Kidney (tissue), 13 donors: ENCODE measurements at regions not wholly inside any gene's neighbourhood (a gene's known extent, or its start where the extent isn't known, plus 50 kb on each side); places are given as distances from the start of the nearest gene placed in this dataset.

Experiments
- DNase-seq, 5 donors: peaks; one replicate each; pipeline ENCODE4 v3.0.0-alpha.2; 2013 to 2020
- FAIRE-seq: peaks from 2 replicates; lab custom pipeline; 2012; peaks lifted over from hg19 to GRCh38; lab: Jason Lieb, UNC
- H3K27ac ChIP-seq, 2 donors: one replicate each; pipeline ENCODE4 v1.7.0; 2013; ENCODE audit warnings: low read depth in 2 of 2, low read length in 2 of 2, inconsistent platforms in 1 of 2
- H3K27me3 ChIP-seq: one replicate; pipeline ENCODE4 v1.7.1; 2013; ENCODE audit warnings: low read length, inconsistent platforms; ENCODE audit not compliant: control insufficient read depth, insufficient read depth
- H3K36me3 ChIP-seq, 3 donors: one replicate each; pipeline versions ENCODE4 v1.7.0 to v1.7.1; 2013; ENCODE audit warnings: low read length in 3 of 3, control low read depth in 1 of 3, inconsistent platforms in 1 of 3; ENCODE audit not compliant: insufficient read depth in 3 of 3, control insufficient read depth in 2 of 3
- H3K4me1 ChIP-seq, 3 donors: one replicate each; pipeline versions ENCODE4 v1.7.0 to v1.7.1; 2013; ENCODE audit warnings: low read length in 3 of 3, inconsistent platforms in 1 of 3, low read depth in 1 of 3; ENCODE audit not compliant: control insufficient read depth in 2 of 3, insufficient read depth in 2 of 3
- H3K4me3 ChIP-seq, 3 donors: one replicate each; pipeline versions ENCODE4 v1.7.0 to v1.8.1; 2013; ENCODE audit warnings: low read length in 3 of 3, control low read depth in 1 of 3, inconsistent platforms in 1 of 3
- H3K9ac ChIP-seq, 3 donors: one replicate each; pipeline versions ENCODE4 v1.7.0 to v1.7.1; 2013; ENCODE audit warnings: low read length in 3 of 3, control low read depth in 1 of 3, inconsistent platforms in 1 of 3
- H3K9me3 ChIP-seq, 3 donors: one replicate each; pipeline versions ENCODE4 v1.7.0 to v1.7.1; 2013; ENCODE audit warnings: low read length in 3 of 3, control low read depth in 1 of 3, inconsistent platforms in 1 of 3; ENCODE audit not compliant: control insufficient read depth in 2 of 3, insufficient read depth in 1 of 3
- intact Hi-C: fragments of 100-400 bp; cut with DNase I; formaldehyde crosslinking; loops from one replicate; pipeline ENCODE4 v1.11.1; 2022
- TF ChIP-seq, protein P1 (sequence below): IDR thresholded peaks from 3 replicates; pipeline ENCODE4 v1.5.1; 2012; ENCODE audit warnings: mild to moderate bottlenecking, moderate library complexity, borderline replicate concordance; ENCODE audit not compliant: insufficient read depth; ENCODE audit errors: extremely low read depth
- donor health status: control.
- donor health status: control.
- donor health status: control.
- donor health status: control.
- donor health status: control.
- donor health status: DM: yes; HTN: yes; CAD: no.
- donor health status: Normal renal cell carcinoma (clear cell type).

- FAIRE-seq = no peak
- intact Hi-C loops = no loop called here
- DNase-seq = no peak
- TF ChIP-seq, protein P1, sequence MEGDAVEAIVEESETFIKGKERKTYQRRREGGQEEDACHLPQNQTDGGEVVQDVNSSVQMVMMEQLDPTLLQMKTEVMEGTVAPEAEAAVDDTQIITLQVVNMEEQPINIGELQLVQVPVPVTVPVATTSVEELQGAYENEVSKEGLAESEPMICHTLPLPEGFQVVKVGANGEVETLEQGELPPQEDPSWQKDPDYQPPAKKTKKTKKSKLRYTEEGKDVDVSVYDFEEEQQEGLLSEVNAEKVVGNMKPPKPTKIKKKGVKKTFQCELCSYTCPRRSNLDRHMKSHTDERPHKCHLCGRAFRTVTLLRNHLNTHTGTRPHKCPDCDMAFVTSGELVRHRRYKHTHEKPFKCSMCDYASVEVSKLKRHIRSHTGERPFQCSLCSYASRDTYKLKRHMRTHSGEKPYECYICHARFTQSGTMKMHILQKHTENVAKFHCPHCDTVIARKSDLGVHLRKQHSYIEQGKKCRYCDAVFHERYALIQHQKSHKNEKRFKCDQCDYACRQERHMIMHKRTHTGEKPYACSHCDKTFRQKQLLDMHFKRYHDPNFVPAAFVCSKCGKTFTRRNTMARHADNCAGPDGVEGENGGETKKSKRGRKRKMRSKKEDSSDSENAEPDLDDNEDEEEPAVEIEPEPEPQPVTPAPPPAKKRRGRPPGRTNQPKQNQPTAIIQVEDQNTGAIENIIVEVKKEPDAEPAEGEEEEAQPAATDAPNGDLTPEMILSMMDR = no peak
- no peak overlapping the region for H3K27ac ChIP-seq
- H3K4me3 ChIP-seq = no peak overlapping the region
- peaks cover 0 to 9% (median 0%) of the 10 kb centered on the region in 3 donors for H3K9me3 ChIP-seq
- H3K9ac ChIP-seq = no peak overlapping the region
- no peaks in the 10 kb centered on the region for H3K36me3 ChIP-seq
- H3K27me3 ChIP-seq = no peaks in the 10 kb centered on the region
- H3K4me1 ChIP-seq = no peaks in the 10 kb centered on the region
Measured at GRCh38 chr1:106121728-106122127, 934.7 kb upstream of the PRMT6 start.

GRCh38 chr1:106134561-106134960 lies 921.9 kb upstream of the PRMT6 start:
- FAIRE-seq (no peak), DNase-seq (no peak)
- H3K4me1 ChIP-seq = no peaks in the 10 kb centered on the region
- no peak overlapping the region for H3K27ac ChIP-seq
- TF ChIP-seq, protein P1 = no peak
- intact Hi-C loops = no loop called here
- H3K9me3 ChIP-seq = no peaks in the 10 kb centered on the region
- no peaks in the 10 kb centered on the region for H3K36me3 ChIP-seq
- no peak overlapping the region for H3K9ac ChIP-seq
- no peaks in the 10 kb centered on the region for H3K27me3 ChIP-seq
- H3K4me3 ChIP-seq = no peak overlapping the region

GRCh38 chr1:106173101-106173500 lies 883.4 kb upstream of the PRMT6 start:
- Histone ChIP-seq H3K4me1 (no peaks in the 10 kb centered on the region), H3K9me3 (peaks cover 0 to 2% (median 0%) of the 10 kb centered on the region in 3 donors), H3K27ac (no peak overlapping the region), H3K27me3 (no peaks in the 10 kb centered on the region), H3K9ac (no peak overlapping the region), H3K36me3 (no peaks in the 10 kb centered on the region), H3K4me3 (no peak overlapping the region)
- intact Hi-C loops = no loop called here
- FAIRE-seq (no peak), DNase-seq (no peak)
- TF ChIP-seq, protein P1 = no peak

DNA sequence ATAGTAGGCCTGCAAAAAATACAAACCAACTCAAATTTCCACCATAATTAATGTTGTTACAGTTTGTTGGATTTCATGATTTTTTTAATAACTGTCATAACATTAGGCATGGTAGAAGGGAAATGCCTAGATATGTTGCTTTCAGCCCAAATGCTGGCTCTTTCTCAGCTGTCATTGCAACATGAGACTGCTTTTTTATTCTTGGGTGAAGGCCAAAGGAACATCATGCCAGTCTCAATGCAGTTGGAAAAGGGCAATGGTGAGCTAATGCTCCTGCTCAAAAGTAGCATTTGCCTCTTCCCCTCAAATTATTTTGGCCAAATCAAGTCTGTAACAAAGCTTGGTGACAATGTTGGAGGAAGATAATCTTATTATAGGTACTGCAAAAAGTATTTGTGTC lies 877.7 kb upstream of the PRMT6 start:
- no peaks in the 10 kb centered on the region for H3K4me1 ChIP-seq
- H3K36me3 ChIP-seq = no peaks in the 10 kb centered on the region
- DNase-seq (no peak), FAIRE-seq (no peak)
- no peaks in the 10 kb centered on the region for H3K27me3 ChIP-seq
- intact Hi-C loops = no loop called here
- H3K9ac ChIP-seq = no peak overlapping the region
- TF ChIP-seq, protein P1 = no peak
- no peak overlapping the region for H3K4me3 ChIP-seq
- no peaks in the 10 kb centered on the region for H3K9me3 ChIP-seq
- no peak overlapping the region for H3K27ac ChIP-seq
